GM12892 (cell line): ENCODE measurements at regions not wholly inside any gene's neighbourhood (a gene's known extent, or its start where the extent isn't known, plus 50 kb on each side); places are given as distances from the start of the nearest gene placed in this dataset.

Source experiments
- POLR2A ChIP-seq: IDR thresholded peaks from 2 replicates; pipeline ENCODE4 v1.6.1; 2011; ENCODE audit warnings: low read depth, low read length, control low read depth
- POLR2AphosphoS5 ChIP-seq: IDR thresholded peaks from 2 replicates; pipeline ENCODE4 v1.6.1; 2011; ENCODE audit warnings: low read depth, low read length, control low read depth
- TAF1 ChIP-seq: IDR thresholded peaks from 2 replicates; pipeline ENCODE4 v1.6.1; 2011; ENCODE audit warnings: low read depth, mild to moderate bottlenecking, control low read depth, low read length, borderline replicate concordance

DNA sequence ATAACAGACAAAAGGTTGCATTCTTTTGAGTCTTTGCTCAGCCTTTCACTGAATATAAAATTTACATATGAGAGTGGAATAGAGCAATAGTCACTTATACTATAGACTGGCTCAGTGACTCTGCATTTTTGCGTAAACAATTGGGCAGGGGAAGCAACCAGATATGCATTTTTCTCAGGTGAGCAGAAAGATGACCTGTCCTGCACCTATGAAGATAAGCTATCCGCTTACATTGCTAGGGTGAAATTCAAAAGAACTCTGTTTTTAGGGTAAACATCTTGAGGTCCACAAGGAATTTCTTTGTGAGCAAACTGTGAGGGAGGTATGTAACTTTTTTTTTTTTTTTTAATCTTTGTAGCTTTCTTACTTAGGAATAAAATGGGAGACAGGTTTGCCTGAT is 602.4 kb upstream of the PRKX start:
- TF ChIP-seq POLR2A (no peak), POLR2AphosphoS5 (no peak), TAF1 (no peak)
